ENCODE measurements at regions not wholly inside any gene's neighbourhood (a gene's known extent, or its start where the extent isn't known, plus 50 kb on each side); places are given as distances from the start of the nearest gene placed in this dataset.

- Mint-ChIP-seq H3K36me3 (peaks cover 24% of the 10 kb centered on the region), H3K4me1 (peaks cover 60% of the 10 kb centered on the region), H3K27me3 (ENCODE audit: low read depth) (peaks cover 3% of the 10 kb centered on the region), H3K4me3 (no peak overlapping the region), H3K9me3 (peaks cover 10% of the 10 kb centered on the region), H3K27ac (no peak overlapping the region)
- ChIA-PET CTCF (no interaction called here), POLR2A (no interaction called here)
- no peak for DNase-seq (ENCODE audit: low spot score)
- TF ChIP-seq NFE2L1 (CRISPR knock-in tag; IDR thresholded peaks at IDR 0.05) (no peak), TCF7 (CRISPR knock-in tag; IDR thresholded peaks at IDR 0.05; ENCODE audit: low read depth) (no peak), HMGA2 (CRISPR knock-in tag; IDR thresholded peaks at IDR 0.05) (no peak), USF2 (CRISPR knock-in tag; IDR thresholded peaks at IDR 0.05) (no peak), EMX1 (CRISPR knock-in tag; IDR thresholded peaks at IDR 0.05) (no peak), JUN (CRISPR knock-in tag; IDR thresholded peaks at IDR 0.05) (no peak), FOXP1 (CRISPR knock-in tag; IDR thresholded peaks at IDR 0.05; ENCODE audit: borderline replicate concordance) (no peak), ZSCAN18 (CRISPR knock-in tag; IDR thresholded peaks at IDR 0.05) (no peak), ZNF396 (CRISPR knock-in tag; IDR thresholded peaks at IDR 0.05; ENCODE audit: borderline replicate concordance) (no peak), ZMAT4 (CRISPR knock-in tag; IDR thresholded peaks at IDR 0.05) (no peak), ZNF512 (CRISPR knock-in tag; IDR thresholded peaks at IDR 0.05; ENCODE audit: borderline replicate concordance) (no peak), ZBTB43 (CRISPR knock-in tag; IDR thresholded peaks at IDR 0.05) (no peak)
- ATAC-seq: no peak
Measured at GRCh38 chr18:64271246-64271645, 122.4 kb upstream of the LINC00305 start.

GRCh38 chr18:64270608-64271007 is 121.7 kb upstream of the LINC00305 start:
- CTCF ChIA-PET: interaction anchor here (0.6 kb wide), 1 partner anchor 151 kb away, joined by 3 read pairs; no protein-coding TSS in a partner anchor
- TF ChIP-seq ZNF671 (CRISPR knock-in tag; IDR thresholded peaks at IDR 0.05) (no peak), TCF7 (CRISPR knock-in tag; IDR thresholded peaks at IDR 0.05; ENCODE audit: low read depth) (no peak), GRHL2 (CRISPR knock-in tag; IDR thresholded peaks at IDR 0.05; ENCODE audit: insufficient replicate concordance, severe bottlenecking) (no peak), PRRX2 (CRISPR knock-in tag; IDR thresholded peaks at IDR 0.05) (no peak), EMX1 (CRISPR knock-in tag; IDR thresholded peaks at IDR 0.05) (no peak), KAT7 (CRISPR knock-in tag; IDR thresholded peaks at IDR 0.05; ENCODE audit: borderline replicate concordance) (no peak), ZNF532 (CRISPR knock-in tag; IDR thresholded peaks at IDR 0.05; ENCODE audit: borderline replicate concordance) (no peak), ATF2 (CRISPR knock-in tag; IDR thresholded peaks at IDR 0.05; ENCODE audit: borderline replicate concordance, low read depth) (no peak), CDX4 (CRISPR knock-in tag; IDR thresholded peaks at IDR 0.05; ENCODE audit: borderline replicate concordance) (no peak), ATF1 (CRISPR knock-in tag; IDR thresholded peaks at IDR 0.05) (no peak), GTF2I (CRISPR knock-in tag; conservative IDR thresholded peaks at IDR 0.05) (no peak), ZSCAN18 (CRISPR knock-in tag; IDR thresholded peaks at IDR 0.05) (no peak)
- Mint-ChIP-seq H3K27me3 (ENCODE audit: low read depth) (peaks cover 3% of the 10 kb centered on the region), H3K4me1 (peaks cover 58% of the 10 kb centered on the region), H3K4me3 (no peak overlapping the region), H3K27ac (no peak overlapping the region), H3K36me3 (peaks cover 20% of the 10 kb centered on the region), H3K9me3 (peaks cover 7% of the 10 kb centered on the region)
- DNase-seq (ENCODE audit: low spot score) (no peak), ATAC-seq (no peak)
- POLR2A ChIA-PET: no interaction called here
